Heart right ventricle (tissue), 16 donors: ENCODE measurements at regions not wholly inside any gene's neighbourhood (a gene's known extent, or its start where the extent isn't known, plus 50 kb on each side); places are given as distances from the start of the nearest gene placed in this dataset.

Experiments
- ATAC-seq, 8 donors: fragments of 200-7000 bp; cut with Tn5 transposase; one replicate each; pipeline ENCODE4 v1.9.1; 2020; ENCODE audit warnings: mild to moderate bottlenecking in 8 of 8, moderate library complexity in 8 of 8, moderate number of reproducible peaks in 1 of 8
- DNase-seq, 2 donors: peaks; one replicate each; pipeline ENCODE4 v3.0.0-alpha.2; 2020
- H3K27ac ChIP-seq, 10 donors: fragments of 200-600 bp; sonication (generic) in 2 of 10; one replicate each; pipeline versions ENCODE4 v1.5.0 to v1.8.0; 2020 to 2022; ENCODE audit warnings: mild to moderate bottlenecking in 3 of 10
- H3K27me3 ChIP-seq, 7 donors: fragments of 200-600 bp; one replicate each; pipeline ENCODE4 v1.8.0; 2021 to 2022; ENCODE audit warnings: mild to moderate bottlenecking in 2 of 7
- H3K36me3 ChIP-seq, 9 donors: fragments of 200-600 bp; sonication (generic) in 1 of 9; one replicate each; pipeline versions ENCODE4 v1.5.0 to v1.8.0; 2020 to 2022; ENCODE audit warnings: mild to moderate bottlenecking in 2 of 9
- H3K4me1 ChIP-seq, 9 donors: fragments of 200-600 bp; sonication (generic) in 1 of 9; one replicate each; pipeline versions ENCODE4 v1.5.0 to v1.8.0; 2020 to 2022; ENCODE audit warnings: mild to moderate bottlenecking in 4 of 9
- H3K4me3 ChIP-seq, 10 donors: fragments of 200-600 bp; sonication (generic) in 2 of 10; one replicate each; pipeline versions ENCODE4 v1.5.0 to v1.8.0; 2020 to 2022; ENCODE audit warnings: mild to moderate bottlenecking in 7 of 10, moderate library complexity in 2 of 10
- H3K9me3 ChIP-seq, 11 donors: fragments of 200-600 bp in 10 of 11; sonication (generic) in 2 of 11; one replicate each; pipeline versions ENCODE4 v1.5.0 to v1.8.0; 2013 to 2022; ENCODE audit warnings: mild to moderate bottlenecking in 2 of 11, control low read depth in 1 of 11, moderate library complexity in 1 of 11
- CTCF ChIP-seq, 9 donors: fragments of 200-600 bp; sonication (generic) in 2 of 9; IDR thresholded peaks; one replicate each; pipeline versions ENCODE4 v1.5.0 to v1.8.0; 2021 to 2022; ENCODE audit warnings: antibody characterized with exemption in 9 of 9, mild to moderate bottlenecking in 5 of 9, moderate library complexity in 1 of 9
- WGBS, 2 donors: extraction: QIAGEN DNeasy Blood & Tissue Kit; methylation state at CpG; one replicate each; pipeline ENCODE4 v1.1.7; 2013; ENCODE audit warnings: inconsistent platforms in 1 of 2; 5-methylcytosine and 5-hydroxymethylcytosine counted together
- intact Hi-C, 10 donors: fragments of 100-400 bp; cut with DNase I; formaldehyde crosslinking; loops; one replicate each; pipeline versions ENCODE4 v1.11.1 to v1.14.2; 2022
- donor health status: Arrhythmogenic right ventricular cardiomyopathy.
- donor health status: ischemic (EF 13 %, LVEDD 7.1; RV severe dilation, severe dysfunction).
- donor health status: healthy with polysubstance abuse.
- donor health status: DM: no; HTN: yes; CAD: no.
- donor health status: DM: no; HTN: no; CAD: no.
- donor health status: ischemic (EF 25% LVEDD 6.9; RV normal size, moderate dysfunction).
- donor health status: ischemic (EF 25% LVEDD 5.7; RV mildly dilated, moderate dysfunction).
- donor health status: healthy.
- donor health status: DM: yes; HTN: yes; CAD: no.
- donor health status: Ischemic cardiomyopathy.
- donor health status: ischemic (EF 35%, LVEDD 5.7; RV mildly dilated, moderate dysfunction).
- donor health status: nonischemic (EF 11% LVEDD 7.7; RV severe dilation, severe dysfunction).
- donor health status: DM: yes; HTN: yes; CAD: no.
- donor health status: PGD.
- donor health status: ischemic (EF 29% LVEDD 5.4; RV normal size, mild dysfunction).
- donor health status: nonischemic (EF 23%, LVEDD 6.1; RV moderate dilation, normal function).

- ATAC-seq (no peak), DNase-seq (no peak)
- intact Hi-C loops = loop anchor here in 3 of 10 donors (5.0 to 10.0 kb wide), 2 partner anchors 184 to 187 kb away; no protein-coding TSS in a partner anchor
- no peak for TF ChIP-seq CTCF (IDR thresholded peaks at IDR 0.05)
- H3K4me1 ChIP-seq = no peaks in the 10 kb centered on the region
- 62 to 63% methylated on average over 13 of the region's 13 CpGs for WGBS, 2 donors
- H3K36me3 ChIP-seq = no peaks in the 10 kb centered on the region
- H3K9me3 ChIP-seq = no peaks in the 10 kb centered on the region
- H3K4me3 ChIP-seq = no peak overlapping the region
- H3K27ac ChIP-seq = no peak overlapping the region
- H3K27me3 ChIP-seq = peaks cover 0 to 35% (median 10%) of the 10 kb centered on the region in 7 donors
Measured at GRCh38 chr6:781350-781961, 88.5 kb upstream of the EXOC2 start.

- no peak for TF ChIP-seq CTCF (IDR thresholded peaks at IDR 0.05)
- H3K27ac ChIP-seq = no peak overlapping the region
- no peaks in the 10 kb centered on the region for H3K9me3 ChIP-seq
- DNase-seq (no peak), ATAC-seq (no peak)
- no peaks in the 10 kb centered on the region for H3K36me3 ChIP-seq
- 84 to 87% methylated on average over 3 of the region's 3 CpGs for WGBS, 2 donors
- H3K27me3 ChIP-seq = peaks cover 0 to 35% (median 10%) of the 10 kb centered on the region in 7 donors
- intact Hi-C loops = loop anchor here in 3 of 10 donors (5.0 to 10.0 kb wide), 2 partner anchors 183 to 186 kb away; no protein-coding TSS in a partner anchor
- H3K4me1 ChIP-seq = no peaks in the 10 kb centered on the region
- H3K4me3 ChIP-seq = no peak overlapping the region
Measured at GRCh38 chr6:780706-781105, 87.8 kb upstream of the EXOC2 start.

GRCh38 chr6:776951-777350 lies 84.0 kb upstream of the EXOC2 start:
- ATAC-seq (no peak), DNase-seq (no peak)
- TF ChIP-seq CTCF (IDR thresholded peaks at IDR 0.05) = no peak
- WGBS, 2 donors = 87 to 88% methylated on average over 9 of the region's 9 CpGs
- peaks cover 0 to 18% (median 10%) of the 10 kb centered on the region in 7 donors for H3K27me3 ChIP-seq
- H3K9me3 ChIP-seq = peaks cover 0 to 9% (median 0%) of the 10 kb centered on the region in 11 donors
- no peaks in the 10 kb centered on the region for H3K4me1 ChIP-seq
- intact Hi-C loops = no loop called here
- no peaks in the 10 kb centered on the region for H3K36me3 ChIP-seq
- H3K4me3 ChIP-seq = no peak overlapping the region
- H3K27ac ChIP-seq = no peak overlapping the region

GRCh38 chr6:776528-776931 lies 83.6 kb upstream of the EXOC2 start:
- DNase-seq = no peak
- no peaks in the 10 kb centered on the region for H3K4me1 ChIP-seq
- ATAC-seq = no peak
- H3K9me3 ChIP-seq = peaks cover 0 to 12% (median 0%) of the 10 kb centered on the region in 11 donors
- no peak overlapping the region for H3K4me3 ChIP-seq
- no peak for TF ChIP-seq CTCF (IDR thresholded peaks at IDR 0.05)
- WGBS, 2 donors = 68 to 76% methylated on average over 3 of the region's 3 CpGs
- no peaks in the 10 kb centered on the region for H3K36me3 ChIP-seq
- no peak overlapping the region for H3K27ac ChIP-seq
- peaks cover 0 to 18% (median 8%) of the 10 kb centered on the region in 7 donors for H3K27me3 ChIP-seq
- intact Hi-C loops = no loop called here
